Transverse colon (tissue), 4 donors: ENCODE measurements at regions not wholly inside any gene's neighbourhood (a gene's known extent, or its start where the extent isn't known, plus 50 kb on each side); places are given as distances from the start of the nearest gene placed in this dataset.

Experiments
- EP300 ChIP-seq: sonication (generic); formaldehyde crosslinking; IDR thresholded peaks from one replicate; pipeline ENCODE4 v1.6.1; 2017; ENCODE audit warnings: antibody characterized with exemption, low read depth
- POLR2A ChIP-seq: fragments of 450-650 bp; IDR thresholded peaks from one replicate; pipeline ENCODE4 v1.6.1; 2016; ENCODE audit warnings: antibody characterized with exemption, mild to moderate bottlenecking, moderate library complexity
- POLR2AphosphoS5 ChIP-seq, 3 donors: sonication (generic); formaldehyde crosslinking; IDR thresholded peaks; one replicate each; pipeline ENCODE4 v1.6.1; 2016; ENCODE audit warnings: antibody characterized with exemption in 3 of 3
- TF ChIP-seq, protein P1 (sequence below), 5 experiments: fragments of 200-600 bp in 3 of 5; fragments of 450-650 bp in 2 of 5; sonication (generic) in 3 of 5; IDR thresholded peaks; 1 replicate in 2 of 5; 2 replicates in 3 of 5; pipeline ENCODE4 v1.5.1; 2016 to 2017; ENCODE audit warnings: antibody characterized with exemption in 5 of 5, inconsistent platforms in 3 of 5, mild to moderate bottlenecking in 2 of 5, moderate library complexity in 1 of 5

GRCh38 chr16:82323171-82323570 is 153.1 kb upstream of the MPHOSPH6 start:
- TF ChIP-seq, protein P1, sequence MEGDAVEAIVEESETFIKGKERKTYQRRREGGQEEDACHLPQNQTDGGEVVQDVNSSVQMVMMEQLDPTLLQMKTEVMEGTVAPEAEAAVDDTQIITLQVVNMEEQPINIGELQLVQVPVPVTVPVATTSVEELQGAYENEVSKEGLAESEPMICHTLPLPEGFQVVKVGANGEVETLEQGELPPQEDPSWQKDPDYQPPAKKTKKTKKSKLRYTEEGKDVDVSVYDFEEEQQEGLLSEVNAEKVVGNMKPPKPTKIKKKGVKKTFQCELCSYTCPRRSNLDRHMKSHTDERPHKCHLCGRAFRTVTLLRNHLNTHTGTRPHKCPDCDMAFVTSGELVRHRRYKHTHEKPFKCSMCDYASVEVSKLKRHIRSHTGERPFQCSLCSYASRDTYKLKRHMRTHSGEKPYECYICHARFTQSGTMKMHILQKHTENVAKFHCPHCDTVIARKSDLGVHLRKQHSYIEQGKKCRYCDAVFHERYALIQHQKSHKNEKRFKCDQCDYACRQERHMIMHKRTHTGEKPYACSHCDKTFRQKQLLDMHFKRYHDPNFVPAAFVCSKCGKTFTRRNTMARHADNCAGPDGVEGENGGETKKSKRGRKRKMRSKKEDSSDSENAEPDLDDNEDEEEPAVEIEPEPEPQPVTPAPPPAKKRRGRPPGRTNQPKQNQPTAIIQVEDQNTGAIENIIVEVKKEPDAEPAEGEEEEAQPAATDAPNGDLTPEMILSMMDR (IDR thresholded peaks at IDR 0.05), result no peak
- no peak for TF ChIP-seq EP300
- no peak for TF ChIP-seq POLR2A
- no peak for TF ChIP-seq POLR2AphosphoS5 (IDR thresholded peaks at IDR 0.05)
